Endothelial cell of umbilical vein (primary cell): ENCODE measurements at regions not wholly inside any gene's neighbourhood (a gene's known extent, or its start where the extent isn't known, plus 50 kb on each side); places are given as distances from the start of the nearest gene placed in this dataset.

ENCODE experiments used
- BruUV-seq: library from RNA; stranded (reverse); fragments of 400-500 nt; replicated peaks from 2 replicates; lab custom pipeline; 2021; lab: Mats Ljungman, UMichigan
- CTCF ChIA-PET: fragments of 300-600, 350-600 bp; sonication (Branson Sonifier 250); formaldehyde crosslinking; loops from one replicate; lab custom pipeline; 2021; ENCODE audit warnings: antibody characterized with exemption, inconsistent platforms; lab: Charles Lee
- POLR2A ChIA-PET: fragments of 300-600, 350-600 bp; sonication (Branson Sonifier 250); formaldehyde crosslinking; loops from one replicate; lab custom pipeline; 2021; ENCODE audit warnings: antibody characterized with exemption, inconsistent platforms; lab: Charles Lee
- DNase-seq: peaks from one replicate; pipeline ENCODE4 v3.0.0-alpha.2; 2011; ENCODE audit warnings: low read depth, low spot score
- FAIRE-seq: peaks from 2 replicates; lab custom pipeline; 2011; peaks lifted over from hg19 to GRCh38; lab: Jason Lieb, UNC
- H2AFZ ChIP-seq: 2 replicates; pipeline ENCODE4 v1.6.0; 2012; ENCODE audit warnings: low read depth, low read length, control low read depth, inconsistent platforms
- H3K27ac ChIP-seq: 2 replicates; pipeline ENCODE4 v1.5.1; 2011; ENCODE audit warnings: low read depth, mild to moderate bottlenecking, control low read depth, low read length, moderate library complexity; ENCODE audit not compliant: insufficient read depth
- H3K27me3 ChIP-seq, 2 experiments: 2 replicates each; pipeline versions ENCODE4 v1.6.0 to v1.6.1; 2011; ENCODE audit warnings: low read length in 2 of 2, mixed read lengths in 1 of 2; ENCODE audit not compliant: control insufficient read depth in 2 of 2, insufficient read depth in 2 of 2
- H3K36me3 ChIP-seq, 2 experiments: 2 replicates in 1 of 2; 3 replicates in 1 of 2; pipeline ENCODE4 v1.5.1; 2011; ENCODE audit warnings: low read length in 2 of 2, mild to moderate bottlenecking in 1 of 2, moderate library complexity in 1 of 2; ENCODE audit not compliant: control insufficient read depth in 2 of 2, insufficient read depth in 2 of 2; ENCODE audit errors: extremely low read depth in 1 of 2
- H3K4me1 ChIP-seq: 3 replicates; pipeline ENCODE4 v1.5.1; 2011; ENCODE audit warnings: mild to moderate bottlenecking, low read length; ENCODE audit not compliant: control insufficient read depth, insufficient read depth; ENCODE audit errors: extremely low read depth
- H3K4me2 ChIP-seq: 2 replicates; pipeline ENCODE4 v1.6.1; 2011; ENCODE audit warnings: low read length, control low read depth, mixed read lengths; ENCODE audit not compliant: insufficient read depth
- H3K4me3 ChIP-seq, 3 experiments: fragments of 200-600 bp in 1 of 3; sonication (generic), shearing (Covaris generic) in 1 of 3; replicated peaks in 1 of 3; 2 replicates each; pipeline ENCODE4 v1.5.1; 2011 to 2016; ENCODE audit warnings: control low read depth in 3 of 3, low read length in 3 of 3, mild to moderate bottlenecking in 2 of 3, inconsistent platforms in 1 of 3, low read depth in 1 of 3, moderate library complexity in 1 of 3; ENCODE audit not compliant: insufficient read depth in 1 of 3
- H3K79me2 ChIP-seq: 2 replicates; pipeline ENCODE4 v1.6.0; 2012; ENCODE audit warnings: low read length, inconsistent platforms; ENCODE audit not compliant: control insufficient read depth, insufficient read depth
- H3K9ac ChIP-seq: replicated peaks from 2 replicates; pipeline ENCODE3; 2011; ENCODE audit warnings: low read length, control low read depth; ENCODE audit not compliant: insufficient read depth; ENCODE audit errors: extremely low read depth
- H3K9me1 ChIP-seq: replicated peaks from 3 replicates; pipeline ENCODE4 v1.6.0; 2011; ENCODE audit warnings: mild to moderate bottlenecking, low read length; ENCODE audit not compliant: control insufficient read depth, insufficient read depth; ENCODE audit errors: extremely low read depth
- H3K9me3 ChIP-seq: replicated peaks from 2 replicates; pipeline ENCODE4 v1.5.1; 2012; ENCODE audit warnings: low read length, inconsistent platforms; ENCODE audit not compliant: control insufficient read depth, insufficient read depth
- H4K20me1 ChIP-seq: replicated peaks from 2 replicates; pipeline ENCODE3; 2011; ENCODE audit warnings: mild to moderate bottlenecking, low read length; ENCODE audit not compliant: control insufficient read depth, insufficient read depth; ENCODE audit errors: extremely low read depth
- EZH2 ChIP-seq: IDR thresholded peaks from 2 replicates; pipeline ENCODE4 v1.6.1; 2012; ENCODE audit warnings: borderline replicate concordance, low read depth, mild to moderate bottlenecking, moderate library complexity, low read length, inconsistent platforms; ENCODE audit not compliant: severe bottlenecking
- FOS ChIP-seq: IDR thresholded peaks from 2 replicates; pipeline ENCODE4 v1.6.1; 2011; ENCODE audit warnings: mild to moderate bottlenecking, low read length, moderate library complexity, borderline replicate concordance; ENCODE audit not compliant: insufficient read depth
- GATA2 ChIP-seq: IDR thresholded peaks from 2 replicates; pipeline ENCODE4 v1.7.0; 2011; ENCODE audit warnings: low read depth, mild to moderate bottlenecking, moderate library complexity, mixed read lengths, low read length; ENCODE audit not compliant: insufficient read length, insufficient read depth
- JUN ChIP-seq: IDR thresholded peaks from 2 replicates; pipeline ENCODE4 v1.6.1; 2011; ENCODE audit warnings: borderline replicate concordance, low read depth; ENCODE audit not compliant: insufficient read length, insufficient read depth
- MAX ChIP-seq: IDR thresholded peaks from 2 replicates; pipeline ENCODE4 v1.6.1; 2011; ENCODE audit not compliant: insufficient read depth, insufficient read length
- MYC ChIP-seq: IDR thresholded peaks from one replicate; pipeline ENCODE4 v1.6.1; 2011; ENCODE audit warnings: mild to moderate bottlenecking, low read depth, low read length
- POLR2A ChIP-seq: IDR thresholded peaks from 2 replicates; pipeline ENCODE4 v1.6.1; 2012; ENCODE audit warnings: low read depth, mild to moderate bottlenecking, control low read depth, low read length
- dilution Hi-C: fragments of 300-500 bp; cut with MboI; formaldehyde crosslinking; loops from one replicate; pipeline ENCODE4 v1.15.0; 2019; ENCODE audit warnings: low sequenced_read_pairs; ENCODE audit not compliant: extremely low pct_ligation_motif_present
- intact Hi-C: fragments of 100-400 bp; cut with micrococcal nuclease; formaldehyde crosslinking; loops from one replicate; pipeline ENCODE4 v1.10.0; 2022
- TF ChIP-seq, protein P1 (sequence below), 2 donors: IDR thresholded peaks; 1 replicate in 1 of 2; 2 replicates in 1 of 2; pipeline ENCODE4 v1.5.1; 2011; ENCODE audit warnings: low read length in 2 of 2, mild to moderate bottlenecking in 2 of 2, moderate library complexity in 2 of 2, control low read depth in 1 of 2, inconsistent platforms in 1 of 2, low read depth in 1 of 2; ENCODE audit not compliant: insufficient read depth in 1 of 2; ENCODE audit errors: extremely low read depth in 1 of 2

- no peak overlapping the region for H2AFZ ChIP-seq
- peaks cover 0 to 2% of the 10 kb centered on the region in 2 experiments for H3K27me3 ChIP-seq
- no peak overlapping the region for H3K9ac ChIP-seq
- H3K4me3 ChIP-seq, result no peak overlapping the region
- TF ChIP-seq GATA2 (no peak), MYC (no peak), MAX (no peak), JUN (no peak), EZH2 (no peak), POLR2A (no peak), FOS (no peak)
- TF ChIP-seq, protein P1, sequence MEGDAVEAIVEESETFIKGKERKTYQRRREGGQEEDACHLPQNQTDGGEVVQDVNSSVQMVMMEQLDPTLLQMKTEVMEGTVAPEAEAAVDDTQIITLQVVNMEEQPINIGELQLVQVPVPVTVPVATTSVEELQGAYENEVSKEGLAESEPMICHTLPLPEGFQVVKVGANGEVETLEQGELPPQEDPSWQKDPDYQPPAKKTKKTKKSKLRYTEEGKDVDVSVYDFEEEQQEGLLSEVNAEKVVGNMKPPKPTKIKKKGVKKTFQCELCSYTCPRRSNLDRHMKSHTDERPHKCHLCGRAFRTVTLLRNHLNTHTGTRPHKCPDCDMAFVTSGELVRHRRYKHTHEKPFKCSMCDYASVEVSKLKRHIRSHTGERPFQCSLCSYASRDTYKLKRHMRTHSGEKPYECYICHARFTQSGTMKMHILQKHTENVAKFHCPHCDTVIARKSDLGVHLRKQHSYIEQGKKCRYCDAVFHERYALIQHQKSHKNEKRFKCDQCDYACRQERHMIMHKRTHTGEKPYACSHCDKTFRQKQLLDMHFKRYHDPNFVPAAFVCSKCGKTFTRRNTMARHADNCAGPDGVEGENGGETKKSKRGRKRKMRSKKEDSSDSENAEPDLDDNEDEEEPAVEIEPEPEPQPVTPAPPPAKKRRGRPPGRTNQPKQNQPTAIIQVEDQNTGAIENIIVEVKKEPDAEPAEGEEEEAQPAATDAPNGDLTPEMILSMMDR (IDR thresholded peaks at IDR 0.05; ENCODE audit: extremely low read depth in 1 of 2, insufficient read depth in 1 of 2, low read depth in 1 of 2, low read length in 2 of 2), result no peak
- no TSS peak for BruUV-seq
- H3K27ac ChIP-seq, result no peak overlapping the region
- H3K4me1 ChIP-seq, result no peaks in the 10 kb centered on the region
- dilution Hi-C loops, result no loop called here
- no peaks in the 10 kb centered on the region for H3K36me3 ChIP-seq
- intact Hi-C loops, result no loop called here
- H3K9me1 ChIP-seq, result no peaks in the 10 kb centered on the region
- H3K9me3 ChIP-seq, result no peaks in the 10 kb centered on the region
- no peak overlapping the region for H3K4me2 ChIP-seq
- FAIRE-seq (no peak), DNase-seq (no peak)
- CTCF ChIA-PET, result no interaction called here
- no peaks in the 10 kb centered on the region for H3K79me2 ChIP-seq
- H4K20me1 ChIP-seq, result no peaks in the 10 kb centered on the region
- POLR2A ChIA-PET, result no interaction called here
These were observed 170.4 kb upstream of the MYCN start for GRCh38 chr2:15769676-15770547.
